NCI-H748 (cell line): ENCODE measurements at regions not wholly inside any gene's neighbourhood (a gene's known extent, or its start where the extent isn't known, plus 50 kb on each side); places are given as distances from the start of the nearest gene placed in this dataset.
"Not testable (repeated sequence)": the region's sequence is repeated elsewhere in the genome, so short reads cannot be mapped to it uniquely, and the experiment has no call there.

Experiments used
- DNase-seq: peaks from one replicate; lab custom pipeline; 2025; ENCODE audit not compliant: unreplicated experiment; lab: John Stamatoyannopoulos, UW

DNA sequence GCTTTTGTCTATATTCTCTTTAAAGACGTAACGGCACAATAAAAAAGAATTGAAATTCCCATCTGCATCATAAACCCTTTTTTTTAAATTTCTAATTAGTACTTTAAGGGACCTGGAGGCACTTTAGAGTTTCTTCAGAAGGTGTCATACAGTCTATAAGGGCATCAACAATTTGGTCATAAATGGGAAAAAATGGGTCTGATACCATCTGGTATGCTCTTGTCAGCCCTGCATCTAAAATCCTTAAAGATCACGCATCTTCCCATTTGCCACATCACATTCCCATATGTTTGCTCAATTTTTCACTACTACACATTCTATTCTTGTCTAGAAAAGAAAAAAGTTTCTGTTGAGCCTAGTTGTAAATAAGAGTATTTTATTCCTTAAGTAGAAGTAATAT is 53.8 kb downstream of the COX7C start:
- DNase-seq = no peak

DNA sequence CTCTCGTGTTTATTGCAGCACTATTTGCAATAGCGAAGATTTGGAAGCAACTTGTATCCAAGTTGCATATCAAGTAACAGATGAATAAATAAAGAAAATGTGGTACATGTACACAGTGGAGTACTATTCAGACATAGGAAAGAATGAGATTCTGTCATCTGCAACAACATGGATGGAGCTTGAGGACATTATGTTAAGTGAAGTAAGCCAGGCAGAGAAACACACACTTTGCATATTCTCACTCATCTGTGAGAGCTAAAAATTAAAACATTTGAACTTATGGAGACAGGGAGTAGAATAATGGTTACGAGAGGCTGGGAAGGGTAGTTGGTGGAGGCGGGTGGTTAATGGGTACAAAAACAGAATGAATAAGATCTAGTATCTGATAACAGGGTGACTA is 56.3 kb downstream of the COX7C start:
- no peak for DNase-seq

- DNase-seq = no peak
Measured at GRCh38 chr5:86675311-86675710, 57.6 kb downstream of the COX7C start.

- DNase-seq = peak; percentile 66
Measured at GRCh38 chr5:86679529-86679928, 61.8 kb downstream of the COX7C start.

GRCh38 chr5:86679949-86680348 is 62.2 kb downstream of the COX7C start:
- no peak for DNase-seq

DNA sequence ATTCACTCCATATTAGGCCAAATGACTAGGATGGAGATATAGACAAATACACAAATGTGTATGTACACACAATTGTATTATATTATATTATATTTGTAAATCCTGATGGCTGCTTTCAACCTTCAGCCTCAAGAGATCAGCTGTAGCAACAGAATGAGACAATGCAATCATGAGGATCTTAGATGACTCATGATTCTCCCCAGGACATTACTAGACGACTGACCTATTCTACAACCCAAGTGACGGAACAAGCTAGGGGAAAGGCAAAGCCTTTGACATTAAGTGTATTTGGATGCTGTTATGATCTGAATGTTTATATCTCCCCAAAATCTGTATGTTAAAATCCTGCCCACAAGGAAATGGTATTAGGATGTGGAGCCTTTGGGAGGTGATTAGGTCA is 66.5 kb downstream of the COX7C start:
- no peak for DNase-seq

DNA sequence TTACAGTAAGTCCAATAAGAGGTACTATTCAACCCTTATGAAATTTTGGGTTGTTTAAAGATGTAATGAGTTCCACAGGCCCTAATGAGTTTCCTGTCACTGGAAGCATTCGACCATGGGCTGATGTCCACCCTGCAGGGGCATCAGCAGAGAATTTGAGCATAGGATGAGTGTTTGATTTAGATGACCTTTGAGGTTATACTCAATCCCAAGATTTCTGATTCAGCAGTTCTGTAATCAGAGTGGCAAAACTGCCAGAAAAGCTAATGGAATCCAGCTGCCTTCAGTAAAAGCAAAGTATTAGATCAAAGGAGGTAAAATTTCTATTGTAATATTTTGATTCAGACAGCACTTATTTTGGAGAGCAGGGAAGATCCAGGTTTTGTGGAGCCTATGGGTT is 68.3 kb downstream of the COX7C start:
- no peak for DNase-seq

GRCh38 chr5:86688406-86688805 is 70.7 kb downstream of the COX7C start:
- DNase-seq = no peak

- no peak for DNase-seq
Measured at GRCh38 chr5:86689103-86689729, 71.5 kb downstream of the COX7C start.

GRCh38 chr5:86709157-86709881 is 91.6 kb downstream of the COX7C start:
- DNase-seq = no peak

DNA sequence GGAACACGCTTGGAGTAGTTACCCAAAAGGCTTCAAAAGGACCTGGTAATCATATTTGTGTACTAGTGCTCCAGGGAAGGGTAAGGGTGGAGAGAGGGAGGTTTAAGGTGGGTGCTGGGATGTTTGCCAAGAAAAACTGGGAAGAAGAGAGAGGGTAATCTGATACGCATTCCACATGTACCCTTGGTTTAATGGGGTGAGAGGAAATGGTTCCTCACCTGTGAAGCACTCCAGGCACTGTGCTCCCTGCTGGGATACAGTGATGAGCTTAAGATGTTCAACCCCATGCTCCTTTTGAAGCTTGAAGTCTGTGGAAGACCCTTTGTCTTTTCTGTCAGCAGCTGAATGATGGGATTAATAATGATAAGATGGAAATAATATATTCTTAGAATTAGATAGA is 98.4 kb downstream of the COX7C start:
- peak; percentile 51 for DNase-seq

- not testable (repeated sequence) for DNase-seq
Measured at GRCh38 chr5:86731319-86732117, 113.8 kb downstream of the COX7C start.

- DNase-seq = peak; percentile 58
Measured at GRCh38 chr5:86735370-86735769, 117.6 kb downstream of the COX7C start.

- DNase-seq = no peak
Measured at GRCh38 chr5:86737579-86737978, 119.8 kb downstream of the COX7C start.

- no peak for DNase-seq
Measured at GRCh38 chr5:86748538-86749105, 130.9 kb downstream of the COX7C start.

DNA sequence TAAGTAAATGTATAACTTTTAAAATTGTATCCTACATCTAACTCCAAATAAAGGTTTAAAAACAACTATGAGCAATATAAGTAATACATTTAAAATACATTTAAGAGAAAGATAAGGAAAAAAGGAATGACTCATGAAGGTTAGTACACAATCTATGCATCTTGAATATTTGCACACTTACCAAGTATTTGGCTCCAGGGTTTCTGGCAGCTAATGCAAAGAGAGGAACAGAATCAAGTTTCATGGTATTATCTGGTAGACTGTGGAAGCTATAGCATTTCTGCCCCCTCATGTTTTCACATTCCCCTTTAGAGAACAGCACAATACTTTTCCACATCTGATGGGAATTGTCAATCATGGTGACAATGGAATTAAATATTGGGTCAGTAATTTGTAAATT is 132.1 kb downstream of the COX7C start:
- DNase-seq = no peak

DNA sequence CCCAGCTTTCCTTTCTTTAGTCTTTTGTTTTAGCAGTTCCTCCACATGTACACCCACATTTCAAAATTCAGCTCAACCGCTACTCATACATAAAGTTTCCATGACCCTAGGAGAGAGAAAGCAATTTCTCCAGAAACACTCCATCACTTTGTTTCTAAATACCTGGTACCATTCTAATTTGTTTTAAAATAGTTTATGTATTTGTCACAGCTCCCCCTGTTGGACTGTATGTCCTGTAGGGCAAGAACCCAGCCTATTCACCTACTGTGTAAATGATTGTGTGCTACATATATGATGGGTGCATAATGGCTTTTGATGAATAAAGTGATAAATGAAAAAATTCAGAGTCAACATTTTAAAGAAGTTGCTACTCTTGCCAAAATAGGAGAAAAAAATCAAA is 139.1 kb downstream of the COX7C start:
- DNase-seq = no peak

GRCh38 chr5:86757824-86758223 is 140.1 kb downstream of the COX7C start:
- DNase-seq = no peak

DNA sequence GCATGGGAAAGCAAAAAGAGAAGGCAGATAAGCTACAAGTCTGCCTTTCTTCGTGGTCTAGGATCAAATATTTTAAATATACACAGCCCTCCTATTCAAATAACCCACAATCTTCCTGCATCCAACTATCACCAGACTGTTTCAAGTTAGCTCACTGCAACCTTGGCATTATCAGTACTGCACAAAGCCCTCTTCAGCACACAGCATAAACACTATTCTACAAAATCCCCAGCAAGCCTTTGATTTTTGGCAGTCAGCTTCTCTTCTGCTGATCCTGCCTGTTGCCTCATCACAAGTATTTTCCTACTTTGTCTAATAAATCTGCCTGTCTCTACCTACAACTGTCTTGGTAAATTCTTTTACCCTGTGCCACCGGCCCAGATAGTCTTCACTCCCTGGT is 142.9 kb downstream of the COX7C start:
- no peak for DNase-seq

DNA sequence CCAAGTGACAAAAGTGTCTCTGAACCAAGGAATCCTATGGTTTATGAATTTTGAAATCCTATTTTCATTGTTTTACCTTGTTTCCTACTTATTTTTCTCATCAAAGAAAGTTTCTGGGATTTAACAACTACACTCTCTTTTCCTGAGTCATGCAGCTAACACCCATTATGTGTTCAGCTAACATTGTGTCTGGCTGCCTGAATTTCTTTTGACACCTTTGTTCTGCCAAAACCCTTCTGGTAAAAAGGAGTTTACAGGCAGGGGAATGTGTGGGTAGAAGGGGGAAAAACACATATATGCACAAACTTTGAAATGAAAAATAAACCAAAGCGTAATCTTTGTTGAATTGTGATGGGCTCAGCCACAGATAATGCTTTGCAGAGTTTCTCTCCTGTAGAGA is 146.2 kb downstream of the COX7C start:
- no peak for DNase-seq

DNA sequence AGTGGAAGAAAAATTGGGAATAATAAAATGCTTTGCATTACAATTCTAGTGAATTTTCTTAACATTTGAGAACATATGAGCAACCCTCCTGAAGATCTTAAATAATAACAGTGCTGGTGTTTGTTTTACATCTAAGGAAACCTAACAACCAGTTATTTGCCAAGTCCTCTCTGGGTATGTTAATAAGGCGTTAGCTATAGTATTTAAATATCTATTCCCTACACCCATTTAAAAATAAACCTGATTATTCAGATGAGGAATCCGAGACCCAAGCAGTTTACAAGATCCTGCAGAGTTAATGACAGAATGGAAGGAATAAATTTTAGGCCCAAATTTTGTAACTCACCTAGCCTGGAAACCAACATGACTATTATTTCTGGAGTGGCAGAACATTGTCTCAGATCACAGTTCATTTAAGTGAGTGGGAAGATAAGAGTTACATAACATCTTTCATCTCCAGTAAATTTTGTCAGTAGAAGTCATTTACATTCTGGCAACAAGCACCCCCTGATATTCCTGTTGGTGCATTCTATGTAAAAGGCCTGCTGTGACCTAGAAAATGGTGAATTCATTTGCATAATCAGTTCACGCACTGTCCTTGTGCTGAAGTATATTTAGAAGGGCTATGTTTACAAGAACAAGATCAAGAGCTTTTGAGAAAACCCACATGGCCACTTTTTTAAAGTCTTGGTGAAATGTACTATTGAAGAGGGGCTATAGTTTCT is 148.2 kb downstream of the COX7C start:
- DNase-seq = no peak
